ENCODE measurements at regions not wholly inside any gene's neighbourhood (a gene's known extent, or its start where the extent isn't known, plus 50 kb on each side); places are given as distances from the start of the nearest gene placed in this dataset.

DNA sequence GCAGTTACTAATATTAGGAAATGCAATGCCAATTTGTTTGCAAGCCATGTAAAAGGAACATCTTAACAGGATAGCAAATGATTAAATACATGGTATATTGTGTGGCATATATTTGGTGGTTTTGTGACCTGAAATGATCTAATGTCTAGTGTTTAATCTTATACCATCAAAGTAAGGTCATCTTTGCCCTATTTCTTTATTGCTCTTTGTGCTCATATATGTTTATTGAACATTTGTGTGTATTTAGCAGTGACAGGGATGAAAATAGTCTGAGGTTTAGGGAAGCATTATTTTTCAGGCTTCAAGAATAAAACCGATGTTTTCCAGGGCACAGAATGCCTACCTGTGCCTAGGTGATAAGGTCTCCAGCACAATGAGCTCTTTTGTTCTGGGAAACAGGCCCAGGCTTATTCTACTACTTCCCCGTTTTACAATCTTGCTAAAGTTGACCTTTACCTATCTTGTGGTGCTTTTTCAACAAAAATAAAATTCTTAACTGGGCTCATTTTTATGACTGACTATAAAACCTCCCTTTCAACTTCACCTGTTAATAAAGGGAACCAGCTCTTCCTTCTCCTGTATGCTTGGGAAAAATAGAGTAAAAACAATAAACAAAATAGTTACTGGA lies 105.6 kb upstream of the ANKH start:
- Histone ChIP-seq H3F3A (replicated peaks; ENCODE audit: insufficient read depth) (no peaks in the 10 kb centered on the region), H3K9ac (no peak overlapping the region), H3K4me2 (no peak overlapping the region), H4K20me1 (ENCODE audit: insufficient read depth) (no peaks in the 10 kb centered on the region), H3K27me3 (ENCODE audit: insufficient read depth) (no peaks in the 10 kb centered on the region; the same call in 1 of the 2 replicates), H3K9me2 (no peaks in the 10 kb centered on the region), H2AFZ (ENCODE audit: low read depth) (no peak overlapping the region), H3K4me1 (ENCODE audit: control insufficient read depth in 1 of 2, insufficient read depth in 2 of 2, low read depth in 1 of 2, low read length in 1 of 2) (no peaks in the 10 kb centered on the region), H3K9me3 (no peaks in the 10 kb centered on the region), H3K36me3 (replicated peaks in 1 of 2; ENCODE audit: control insufficient read depth in 1 of 2, insufficient read depth in 2 of 2, low read length in 1 of 2) (no peaks in the 10 kb centered on the region), H3K79me2 (ENCODE audit: insufficient read depth) (no peaks in the 10 kb centered on the region), H3K27ac (ENCODE audit: low read depth in 2 of 2, low read length in 1 of 2) (no peak overlapping the region), H3K4me3 (ENCODE audit: low read depth in 2 of 2, low read length in 1 of 2) (no peak overlapping the region)
- 26% methylated on average over 2 of the region's 2 CpGs for WGBS (ENCODE audit: low lambda C conversion rate)
- no peak for DNase-seq
- no peak for TF ChIP-seq RCOR1 (IDR thresholded peaks at IDR 0.05; ENCODE audit: low read length)
- TF ChIP-seq, protein P1, sequence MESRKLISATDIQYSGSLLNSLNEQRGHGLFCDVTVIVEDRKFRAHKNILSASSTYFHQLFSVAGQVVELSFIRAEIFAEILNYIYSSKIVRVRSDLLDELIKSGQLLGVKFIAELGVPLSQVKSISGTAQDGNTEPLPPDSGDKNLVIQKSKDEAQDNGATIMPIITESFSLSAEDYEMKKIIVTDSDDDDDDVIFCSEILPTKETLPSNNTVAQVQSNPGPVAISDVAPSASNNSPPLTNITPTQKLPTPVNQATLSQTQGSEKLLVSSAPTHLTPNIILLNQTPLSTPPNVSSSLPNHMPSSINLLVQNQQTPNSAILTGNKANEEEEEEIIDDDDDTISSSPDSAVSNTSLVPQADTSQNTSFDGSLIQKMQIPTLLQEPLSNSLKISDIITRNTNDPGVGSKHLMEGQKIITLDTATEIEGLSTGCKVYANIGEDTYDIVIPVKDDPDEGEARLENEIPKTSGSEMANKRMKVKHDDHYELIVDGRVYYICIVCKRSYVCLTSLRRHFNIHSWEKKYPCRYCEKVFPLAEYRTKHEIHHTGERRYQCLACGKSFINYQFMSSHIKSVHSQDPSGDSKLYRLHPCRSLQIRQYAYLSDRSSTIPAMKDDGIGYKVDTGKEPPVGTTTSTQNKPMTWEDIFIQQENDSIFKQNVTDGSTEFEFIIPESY (IDR thresholded peaks at IDR 0.05; ENCODE audit: borderline replicate concordance, low read depth): no peak
- CTCF ChIA-PET: no interaction called here
- POLR2A ChIA-PET: no interaction called here

DNA sequence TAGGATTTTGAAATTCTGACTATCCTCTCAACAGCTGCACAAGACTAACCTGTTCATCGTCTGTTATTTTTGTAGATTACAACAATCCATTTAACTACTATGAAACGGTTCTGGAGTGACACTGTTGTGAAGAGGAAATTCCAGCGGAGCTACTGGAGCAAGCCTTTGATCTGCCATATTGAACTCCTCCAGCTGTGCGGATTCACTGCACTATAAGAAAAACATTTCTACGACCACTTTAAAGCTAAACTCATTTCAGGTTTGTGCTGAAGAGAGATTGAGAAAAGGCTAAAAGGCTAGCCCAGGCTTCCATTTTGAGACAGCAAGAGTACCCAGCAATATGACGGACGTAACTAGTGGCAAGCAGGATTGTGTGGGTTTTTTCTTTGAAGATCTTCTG lies 104.9 kb upstream of the ANKH start:
- Histone ChIP-seq H3K27ac (ENCODE audit: low read depth in 2 of 2, low read length in 1 of 2) (no peak overlapping the region), H3K4me3 (ENCODE audit: low read depth in 2 of 2, low read length in 1 of 2) (no peak overlapping the region), H2AFZ (ENCODE audit: low read depth) (no peak overlapping the region), H3K27me3 (ENCODE audit: insufficient read depth) (no peaks in the 10 kb centered on the region; the same call in 1 of the 2 replicates), H3F3A (replicated peaks; ENCODE audit: insufficient read depth) (no peaks in the 10 kb centered on the region), H3K9me2 (no peaks in the 10 kb centered on the region), H3K4me2 (no peak overlapping the region), H3K4me1 (ENCODE audit: control insufficient read depth in 1 of 2, insufficient read depth in 2 of 2, low read depth in 1 of 2, low read length in 1 of 2) (no peaks in the 10 kb centered on the region), H3K36me3 (replicated peaks in 1 of 2; ENCODE audit: control insufficient read depth in 1 of 2, insufficient read depth in 2 of 2, low read length in 1 of 2) (no peaks in the 10 kb centered on the region), H3K79me2 (ENCODE audit: insufficient read depth) (no peaks in the 10 kb centered on the region), H3K9me3 (no peaks in the 10 kb centered on the region), H4K20me1 (ENCODE audit: insufficient read depth) (no peaks in the 10 kb centered on the region), H3K9ac (no peak overlapping the region)
- DNase-seq: no peak
- TF ChIP-seq RCOR1 (IDR thresholded peaks at IDR 0.05; ENCODE audit: low read length) (no peak), MXI1 (IDR thresholded peaks at IDR 0.05; ENCODE audit: low read depth, low read length) (no peak), NFIC (IDR thresholded peaks at IDR 0.05; ENCODE audit: borderline replicate concordance) (no peak), EZH2phosphoT487 (IDR thresholded peaks at IDR 0.05; ENCODE audit: borderline replicate concordance, low read depth) (no peak), ELF1 (IDR thresholded peaks at IDR 0.05) (no peak), RXRA (IDR thresholded peaks at IDR 0.05; ENCODE audit: borderline replicate concordance, low read depth) (no peak), RAD21 (IDR thresholded peaks at IDR 0.05; ENCODE audit: low read length) (no peak)
- TF ChIP-seq, protein P2, sequence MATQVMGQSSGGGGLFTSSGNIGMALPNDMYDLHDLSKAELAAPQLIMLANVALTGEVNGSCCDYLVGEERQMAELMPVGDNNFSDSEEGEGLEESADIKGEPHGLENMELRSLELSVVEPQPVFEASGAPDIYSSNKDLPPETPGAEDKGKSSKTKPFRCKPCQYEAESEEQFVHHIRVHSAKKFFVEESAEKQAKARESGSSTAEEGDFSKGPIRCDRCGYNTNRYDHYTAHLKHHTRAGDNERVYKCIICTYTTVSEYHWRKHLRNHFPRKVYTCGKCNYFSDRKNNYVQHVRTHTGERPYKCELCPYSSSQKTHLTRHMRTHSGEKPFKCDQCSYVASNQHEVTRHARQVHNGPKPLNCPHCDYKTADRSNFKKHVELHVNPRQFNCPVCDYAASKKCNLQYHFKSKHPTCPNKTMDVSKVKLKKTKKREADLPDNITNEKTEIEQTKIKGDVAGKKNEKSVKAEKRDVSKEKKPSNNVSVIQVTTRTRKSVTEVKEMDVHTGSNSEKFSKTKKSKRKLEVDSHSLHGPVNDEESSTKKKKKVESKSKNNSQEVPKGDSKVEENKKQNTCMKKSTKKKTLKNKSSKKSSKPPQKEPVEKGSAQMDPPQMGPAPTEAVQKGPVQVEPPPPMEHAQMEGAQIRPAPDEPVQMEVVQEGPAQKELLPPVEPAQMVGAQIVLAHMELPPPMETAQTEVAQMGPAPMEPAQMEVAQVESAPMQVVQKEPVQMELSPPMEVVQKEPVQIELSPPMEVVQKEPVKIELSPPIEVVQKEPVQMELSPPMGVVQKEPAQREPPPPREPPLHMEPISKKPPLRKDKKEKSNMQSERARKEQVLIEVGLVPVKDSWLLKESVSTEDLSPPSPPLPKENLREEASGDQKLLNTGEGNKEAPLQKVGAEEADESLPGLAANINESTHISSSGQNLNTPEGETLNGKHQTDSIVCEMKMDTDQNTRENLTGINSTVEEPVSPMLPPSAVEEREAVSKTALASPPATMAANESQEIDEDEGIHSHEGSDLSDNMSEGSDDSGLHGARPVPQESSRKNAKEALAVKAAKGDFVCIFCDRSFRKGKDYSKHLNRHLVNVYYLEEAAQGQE (IDR thresholded peaks at IDR 0.05; ENCODE audit: low read depth, low read length): no peak
- TF ChIP-seq, protein P3, sequence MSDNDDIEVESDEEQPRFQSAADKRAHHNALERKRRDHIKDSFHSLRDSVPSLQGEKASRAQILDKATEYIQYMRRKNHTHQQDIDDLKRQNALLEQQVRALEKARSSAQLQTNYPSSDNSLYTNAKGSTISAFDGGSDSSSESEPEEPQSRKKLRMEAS (IDR thresholded peaks at IDR 0.05; ENCODE audit: low read depth): no peak
- ChIA-PET CTCF (interaction anchor here (0.6 kb wide), 1 partner anchor 24 kb away, joined by 3 read pairs; no protein-coding TSS in a partner anchor), POLR2A (no interaction called here)
- 72% methylated on average over 7 of the region's 7 CpGs for WGBS (ENCODE audit: low lambda C conversion rate)

Measured in SK-N-SH (cell line).